Stomach (tissue), 8 donors: ENCODE measurements at regions not wholly inside any gene's neighbourhood (a gene's known extent, or its start where the extent isn't known, plus 50 kb on each side); places are given as distances from the start of the nearest gene placed in this dataset.

Experiments used
- DNase-seq, 2 donors: peaks; one replicate each; pipeline versions ENCODE4 v3.0.0 to v3.0.0-alpha.2; 2013 to 2019
- H3K27ac ChIP-seq, 5 donors: fragments of 200-600 bp in 4 of 5; sonication (generic) in 4 of 5; one replicate each; pipeline ENCODE4 v1.5.1; 2013 to 2019; ENCODE audit warnings: mild to moderate bottlenecking in 1 of 5, moderate library complexity in 1 of 5
- H3K27me3 ChIP-seq, 3 donors: fragments of 200-600 bp; sonication (generic); one replicate each; pipeline ENCODE4 v1.5.1; 2017 to 2019; ENCODE audit warnings: mixed run types in 1 of 3
- H3K36me3 ChIP-seq, 4 donors: fragments of 200-600 bp; sonication (generic); 1 replicate in 3 of 4; 2 replicates in 1 of 4; pipeline ENCODE4 v1.5.1; 2016 to 2019
- H3K4me1 ChIP-seq, 4 donors: fragments of 200-600 bp; sonication (generic); one replicate each; pipeline ENCODE4 v1.5.1; 2016 to 2019
- H3K4me3 ChIP-seq, 4 donors: fragments of 200-600 bp; sonication (generic) in 3 of 4; one replicate each; pipeline ENCODE4 v1.5.1; 2016 to 2019; ENCODE audit warnings: mild to moderate bottlenecking in 1 of 4
- H3K9me3 ChIP-seq, 4 donors: fragments of 200-600 bp; sonication (generic); one replicate each; pipeline ENCODE4 v1.5.1; 2016 to 2019
- CTCF ChIP-seq, 7 experiments: fragments of 450-650 bp in 4 of 7; fragments of 200-600 bp in 3 of 7; sonication (generic) in 3 of 7; IDR thresholded peaks; one replicate each; pipeline ENCODE4 v1.5.1; 2016 to 2019; ENCODE audit warnings: antibody characterized with exemption in 7 of 7, control low read depth in 2 of 7, mild to moderate bottlenecking in 1 of 7
- EP300 ChIP-seq: sonication (generic); formaldehyde crosslinking; IDR thresholded peaks from one replicate; pipeline ENCODE4 v1.6.1; 2017; ENCODE audit warnings: antibody characterized with exemption
- POLR2A ChIP-seq, 4 donors: fragments of 450-650 bp; IDR thresholded peaks; one replicate each; pipeline ENCODE4 v1.6.1; 2016; ENCODE audit warnings: antibody characterized with exemption in 4 of 4, control low read depth in 2 of 4, mild to moderate bottlenecking in 1 of 4, moderate library complexity in 1 of 4
- POLR2AphosphoS5 ChIP-seq, 3 donors: sonication (generic); formaldehyde crosslinking; IDR thresholded peaks; one replicate each; pipeline ENCODE4 v1.6.1; 2016; ENCODE audit warnings: antibody characterized with exemption in 3 of 3
- WGBS, 5 donors: extraction: QIAGEN DNeasy Blood & Tissue Kit in 3 of 5; methylation state at CpG; one replicate each; pipeline versions ENCODE4 v1.1.5 to v1.1.7; 2013 to 2018; 5-methylcytosine and 5-hydroxymethylcytosine counted together
- intact Hi-C: fragments of 100-400 bp; cut with DNase I; formaldehyde crosslinking; loops from one replicate; pipeline ENCODE4 v1.15.1; 2023; ENCODE audit warnings: low total_unique reads
- donor health status: healthy with polysubstance abuse.
- donor health status: Bipolar disorder and iron deficiency.
- donor health status: healthy.

GRCh38 chr11:20247591-20248007, 87.3 kb upstream of the DBX1 start:
- Histone ChIP-seq H3K36me3 (no peaks in the 10 kb centered on the region), H3K27me3 (peaks cover 0 to 6% (median 0%) of the 10 kb centered on the region in 3 donors), H3K9me3 (no peaks in the 10 kb centered on the region), H3K27ac (no peak overlapping the region), H3K4me1 (peaks cover 0 to 7% (median 0%) of the 10 kb centered on the region in 4 donors), H3K4me3 (no peak overlapping the region)
- DNase-seq: no peak
- intact Hi-C loops: no loop called here
- TF ChIP-seq POLR2A (IDR thresholded peaks at IDR 0.05) (no peak), EP300 (no peak), POLR2AphosphoS5 (IDR thresholded peaks at IDR 0.05) (no peak), CTCF (IDR thresholded peaks at IDR 0.05) (no peak)
- WGBS, 5 donors: 44 to 66% (median 47%) methylated on average over 9 of the region's 9 CpGs

GRCh38 chr11:20243974-20244373, 83.7 kb upstream of the DBX1 start:
- Histone ChIP-seq H3K9me3 (peaks cover 0 to 7% (median 4%) of the 10 kb centered on the region in 4 donors), H3K4me1 (no peaks in the 10 kb centered on the region), H3K27ac (no peak overlapping the region), H3K27me3 (peaks cover 0 to 6% (median 0%) of the 10 kb centered on the region in 3 donors), H3K36me3 (no peaks in the 10 kb centered on the region), H3K4me3 (no peak overlapping the region)
- no peak for DNase-seq
- 77 to 82% (median 79%) methylated on average over 3 of the region's 3 CpGs for WGBS, 5 donors
- TF ChIP-seq CTCF (IDR thresholded peaks at IDR 0.05) (no peak), EP300 (no peak), POLR2A (IDR thresholded peaks at IDR 0.05) (no peak), POLR2AphosphoS5 (IDR thresholded peaks at IDR 0.05) (no peak)
- intact Hi-C loops: no loop called here

GRCh38 chr11:20238712-20239111, 78.4 kb upstream of the DBX1 start:
- TF ChIP-seq CTCF (IDR thresholded peaks at IDR 0.05): no peak
- 20 to 73% (median 50%) methylated on average over 2 of the region's 2 CpGs for WGBS, 5 donors
- intact Hi-C loops: no loop called here
- peaks cover 0 to 9% (median 8%) of the 10 kb centered on the region in 4 donors for H3K9me3 ChIP-seq
- no peak for DNase-seq
- H3K4me1 ChIP-seq: no peaks in the 10 kb centered on the region
- no peak overlapping the region for H3K4me3 ChIP-seq
- H3K27ac ChIP-seq: no peak overlapping the region
- H3K36me3 ChIP-seq: no peaks in the 10 kb centered on the region
- peaks cover 0 to 6% (median 0%) of the 10 kb centered on the region in 3 donors for H3K27me3 ChIP-seq

GRCh38 chr11:20235164-20235563, 74.9 kb upstream of the DBX1 start:
- intact Hi-C loops: no loop called here
- no peak for DNase-seq
- H3K4me1 ChIP-seq: no peaks in the 10 kb centered on the region

More at GRCh38 chr11:20235164-20235563, 74.9 kb upstream of the DBX1 start:
- no peaks in the 10 kb centered on the region for H3K27me3 ChIP-seq
- no peaks in the 10 kb centered on the region for H3K36me3 ChIP-seq
- H3K4me3 ChIP-seq: no peak overlapping the region
- H3K27ac ChIP-seq: no peak overlapping the region
- H3K9me3 ChIP-seq: peaks cover 0 to 18% (median 13%) of the 10 kb centered on the region in 4 donors
- no peak for TF ChIP-seq EP300
- TF ChIP-seq POLR2A (IDR thresholded peaks at IDR 0.05): no peak
- no peak for TF ChIP-seq CTCF (IDR thresholded peaks at IDR 0.05)
- no peak for TF ChIP-seq POLR2AphosphoS5 (IDR thresholded peaks at IDR 0.05)
